NCI-H2227 (cell line): ENCODE measurements at regions not wholly inside any gene's neighbourhood (a gene's known extent, or its start where the extent isn't known, plus 50 kb on each side); places are given as distances from the start of the nearest gene placed in this dataset.
"Not testable (repeated sequence)": the region's sequence is repeated elsewhere in the genome, so short reads cannot be mapped to it uniquely, and the experiment has no call there.

ENCODE experiments used
- DNase-seq: peaks from one replicate; lab custom pipeline; 2025; ENCODE audit not compliant: unreplicated experiment; lab: John Stamatoyannopoulos, UW

DNA sequence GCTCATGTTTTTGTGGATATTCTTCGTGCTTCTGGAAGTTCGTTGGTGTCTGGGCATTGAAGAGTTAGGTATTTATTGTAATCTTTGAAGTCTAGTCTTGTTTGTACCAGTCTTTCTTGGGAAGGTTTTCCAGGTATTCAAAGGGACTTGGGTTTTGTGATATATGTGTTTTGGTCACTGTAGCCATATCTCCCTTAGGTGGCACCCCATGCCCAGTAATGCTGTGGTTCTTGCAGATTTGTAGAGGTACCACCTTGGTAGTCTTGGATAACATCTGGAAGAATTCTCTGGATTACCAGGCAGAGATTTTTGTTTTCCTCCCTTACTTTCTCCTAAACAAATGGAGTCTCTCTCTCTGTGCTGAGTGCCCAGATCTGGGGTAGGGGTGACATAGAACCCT is 184.1 kb downstream of the TEX13C start:
- no peak for DNase-seq

DNA sequence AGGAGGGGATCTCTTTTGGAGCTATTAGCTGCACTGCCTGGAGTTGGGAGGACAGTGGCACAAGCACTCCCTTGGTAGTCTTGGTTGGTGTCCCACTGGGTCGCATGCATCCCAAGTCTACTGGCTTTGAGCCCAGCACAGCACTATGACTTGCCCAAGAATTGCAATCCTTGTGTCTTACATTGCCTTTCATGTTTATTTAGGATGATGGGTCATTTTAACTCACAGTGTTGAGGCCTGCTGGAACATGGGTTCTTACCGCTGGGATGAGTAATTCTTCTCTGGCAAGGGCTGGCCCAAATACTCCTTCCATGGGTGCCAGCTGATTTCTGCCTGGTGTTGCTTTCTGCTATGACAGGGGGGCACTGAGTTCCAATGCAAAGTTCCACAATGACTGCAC is 185.5 kb downstream of the TEX13C start:
- DNase-seq: no peak

DNA sequence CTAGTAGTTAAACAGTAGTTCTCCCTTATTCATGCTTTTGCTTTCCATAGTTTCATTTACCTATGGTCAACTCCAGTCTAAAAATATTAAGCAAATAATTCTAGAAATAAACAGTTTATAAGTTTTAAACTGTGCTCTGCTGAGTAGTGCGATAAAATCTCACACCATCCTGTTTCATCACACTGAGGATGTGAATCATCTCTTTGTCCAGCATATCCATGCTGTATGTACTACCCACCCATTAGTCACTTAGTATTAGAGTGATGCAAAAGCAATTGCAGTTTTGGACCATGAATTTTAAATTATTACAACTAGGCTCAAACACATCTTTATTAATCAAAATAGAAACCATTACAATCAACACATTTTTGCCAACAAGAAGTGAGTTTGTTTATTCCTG is 187.4 kb downstream of the TEX13C start:
- no peak for DNase-seq

- DNase-seq: no peak
Observed at GRCh38 chrX:125520029-125520428, 200.4 kb downstream of the TEX13C start.

DNA sequence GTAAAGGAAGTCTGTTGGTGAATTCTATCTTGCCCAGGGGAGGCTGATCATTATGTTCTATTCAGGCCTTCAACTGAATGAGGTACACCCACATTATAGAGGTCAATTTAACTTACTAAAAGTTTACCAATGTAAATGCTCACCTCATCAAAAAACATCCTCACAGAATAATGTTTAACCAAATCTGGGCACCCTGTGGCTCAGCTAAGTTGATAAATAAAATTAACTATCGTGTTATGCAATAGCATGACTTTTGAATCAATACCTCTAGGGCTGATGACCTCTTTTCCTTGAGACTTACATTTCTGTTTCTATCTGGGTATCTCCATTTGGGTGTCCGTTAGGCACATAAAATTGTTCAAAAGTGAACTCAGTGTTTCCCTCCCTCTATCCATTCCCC is 203.1 kb downstream of the TEX13C start:
- no peak for DNase-seq

DNA sequence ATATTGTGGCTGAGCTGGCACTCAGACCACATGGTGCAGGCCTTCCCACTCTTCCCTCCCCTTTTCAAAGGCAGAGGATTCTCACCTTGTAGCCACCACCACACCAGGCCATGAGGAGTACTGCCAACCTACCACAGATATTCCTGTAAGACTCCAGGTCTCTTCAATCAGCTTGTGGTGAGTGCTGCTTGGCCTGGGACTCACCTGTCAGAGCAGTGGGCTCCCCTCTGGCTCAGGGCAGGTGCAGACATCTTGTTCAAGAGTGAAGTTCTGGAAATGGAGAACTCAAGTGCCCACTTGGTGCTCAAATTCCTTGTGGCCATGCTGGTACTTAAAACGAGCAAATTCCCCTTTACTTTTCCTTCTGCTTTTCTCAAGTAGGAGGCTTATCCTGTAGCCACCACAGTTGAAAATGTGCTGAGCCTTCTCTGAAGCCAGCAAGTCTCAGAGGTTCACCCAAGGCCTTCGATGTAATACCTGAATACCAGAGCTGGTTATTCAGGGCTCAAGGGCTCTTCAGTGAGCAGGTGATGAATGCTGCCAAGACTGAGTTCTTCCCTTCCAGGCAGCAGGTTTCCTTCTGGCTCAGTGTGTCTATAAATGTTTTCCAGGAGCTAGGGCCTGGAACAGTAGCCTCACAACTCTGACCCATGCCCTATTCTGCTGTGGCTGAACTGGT is 212.9 kb downstream of the TEX13C start:
- DNase-seq: no peak

DNA sequence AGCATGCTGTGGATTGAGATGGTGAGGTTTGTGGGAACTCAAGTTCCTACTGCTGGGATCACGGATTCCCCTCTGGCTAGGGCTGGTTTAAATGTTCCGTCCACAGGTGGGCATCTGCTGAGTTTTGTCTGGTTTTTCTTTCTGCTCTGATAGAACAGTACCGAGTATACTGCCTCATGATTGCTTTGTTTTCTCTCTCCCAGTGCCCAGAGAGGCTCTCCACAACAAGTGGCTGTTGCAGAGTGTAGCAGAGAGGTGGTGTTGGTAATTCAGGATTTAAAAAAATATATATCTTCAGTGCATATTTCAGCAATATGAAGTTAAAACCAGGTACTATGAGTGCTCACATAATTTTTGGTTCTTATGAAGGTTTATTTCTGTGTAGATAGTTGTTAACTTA is 213.7 kb downstream of the TEX13C start:
- DNase-seq: no peak

DNA sequence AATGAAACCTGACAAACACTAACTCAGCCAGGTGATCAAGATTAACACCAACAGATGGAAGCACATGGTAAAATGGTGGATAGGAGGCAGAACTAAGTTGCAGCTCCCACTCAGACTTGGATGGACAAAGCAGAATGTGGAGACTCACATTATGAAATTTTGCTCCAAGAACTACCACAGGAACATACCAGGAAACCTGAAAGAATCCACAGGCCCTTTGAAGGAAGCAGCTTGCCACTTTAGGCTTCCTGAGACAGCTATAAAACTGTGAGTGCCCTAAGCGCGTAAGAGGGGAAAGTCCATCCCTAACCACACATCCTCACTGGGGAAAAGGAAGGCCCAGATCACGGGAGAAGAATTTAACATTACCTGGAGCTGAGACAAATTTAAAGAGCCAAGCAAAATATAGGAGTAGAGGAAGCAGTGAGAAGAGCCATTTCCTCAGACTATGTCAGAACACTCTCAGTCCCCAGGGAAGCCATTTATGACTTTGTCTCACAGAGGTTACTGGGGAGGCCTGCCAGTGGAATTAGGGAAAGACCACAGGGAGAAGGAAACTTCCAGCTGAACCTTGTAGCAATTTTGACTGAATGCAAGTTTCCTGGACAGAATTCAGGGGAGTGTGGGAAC is 224.5 kb downstream of the TEX13C start:
- DNase-seq: no peak

GRCh38 chrX:125544856-125545255 is 225.2 kb downstream of the TEX13C start:
- no peak for DNase-seq

- no peak for DNase-seq
Observed at GRCh38 chrX:125577479-125577878, 257.8 kb downstream of the TEX13C start.

DNA sequence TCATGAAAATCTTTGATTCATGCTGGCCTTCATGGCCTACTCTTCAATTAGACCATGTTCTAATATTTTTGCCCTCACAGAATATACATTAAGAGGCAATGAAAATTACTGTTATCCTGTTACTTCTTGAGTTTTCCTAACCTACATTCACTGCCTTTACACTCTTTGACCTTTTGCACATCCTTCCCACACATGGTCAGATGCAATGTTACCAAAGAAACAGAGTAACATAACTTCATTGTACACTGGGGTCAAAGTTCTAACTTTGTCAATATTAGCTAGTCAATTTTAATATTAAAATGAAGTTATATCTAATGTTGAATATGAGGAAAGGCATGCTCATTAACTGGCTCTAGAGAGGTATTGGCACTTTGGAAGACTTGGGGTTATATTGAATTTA is 284.8 kb downstream of the TEX13C start:
- no peak for DNase-seq

- DNase-seq: no peak
Observed at GRCh38 chrX:125605145-125605544, 285.5 kb downstream of the TEX13C start.

DNA sequence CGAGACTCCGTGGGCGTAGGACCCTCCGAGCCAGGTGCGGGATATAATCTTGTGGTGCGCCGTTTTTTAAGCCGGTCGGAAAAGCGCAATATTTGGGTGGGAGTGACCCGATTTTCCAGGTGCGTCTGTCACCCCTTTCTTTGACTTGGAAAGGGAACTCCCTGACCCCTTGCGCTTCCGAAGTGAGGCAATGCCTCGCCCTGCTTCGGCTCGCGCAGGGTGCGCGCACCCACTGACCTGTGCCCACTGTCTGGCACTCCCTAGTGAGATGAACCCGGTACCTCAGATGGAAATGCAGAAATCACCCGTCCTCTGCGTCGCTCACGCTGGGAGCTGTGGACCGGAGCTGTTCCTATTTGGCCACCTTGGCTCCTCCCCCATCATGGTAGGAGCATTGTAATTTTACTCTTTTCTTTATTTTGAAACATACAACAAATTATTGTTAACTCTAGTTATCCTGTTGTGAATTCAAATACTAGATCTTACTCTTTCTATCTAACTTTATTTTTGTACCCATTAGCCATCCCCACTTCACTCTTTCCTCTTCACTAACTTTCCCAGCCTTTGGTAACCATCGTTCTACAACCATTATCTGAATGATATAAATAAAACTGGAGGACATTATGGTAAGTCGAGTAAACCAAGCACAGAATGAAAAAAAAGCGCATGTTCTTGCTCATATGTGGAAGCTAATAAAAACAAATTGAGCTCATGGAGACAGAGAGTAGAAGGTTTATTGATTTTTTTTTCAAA is 295.1 kb downstream of the TEX13C start:
- DNase-seq: not testable (repeated sequence)

GRCh38 chrX:125620715-125621587 is 301.3 kb downstream of the TEX13C start:
- no peak for DNase-seq

GRCh38 chrX:125621588-125621927 is 301.9 kb downstream of the TEX13C start:
- DNase-seq: no peak

GRCh38 chrX:125622899-125623298 is 303.2 kb downstream of the TEX13C start:
- DNase-seq: no peak

DNA sequence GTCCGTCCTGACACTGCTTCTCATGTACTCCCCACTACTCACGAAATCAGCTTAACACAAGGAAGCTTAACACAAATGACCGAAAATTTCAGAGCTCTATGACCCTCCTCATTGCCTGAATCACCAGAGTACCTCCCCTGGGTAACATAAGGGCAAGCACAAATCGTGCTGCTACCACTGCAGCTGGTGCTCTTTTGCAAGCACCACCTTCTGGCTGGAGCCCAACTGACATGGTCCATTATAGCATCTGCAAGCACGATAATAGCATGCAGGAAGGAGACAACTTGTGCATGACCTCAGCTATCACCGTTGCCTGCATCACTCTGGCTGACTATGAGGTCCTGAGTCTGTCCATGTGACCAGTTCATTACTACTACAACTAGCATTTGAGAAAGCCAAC is 308.0 kb downstream of the TEX13C start:
- no peak for DNase-seq

DNA sequence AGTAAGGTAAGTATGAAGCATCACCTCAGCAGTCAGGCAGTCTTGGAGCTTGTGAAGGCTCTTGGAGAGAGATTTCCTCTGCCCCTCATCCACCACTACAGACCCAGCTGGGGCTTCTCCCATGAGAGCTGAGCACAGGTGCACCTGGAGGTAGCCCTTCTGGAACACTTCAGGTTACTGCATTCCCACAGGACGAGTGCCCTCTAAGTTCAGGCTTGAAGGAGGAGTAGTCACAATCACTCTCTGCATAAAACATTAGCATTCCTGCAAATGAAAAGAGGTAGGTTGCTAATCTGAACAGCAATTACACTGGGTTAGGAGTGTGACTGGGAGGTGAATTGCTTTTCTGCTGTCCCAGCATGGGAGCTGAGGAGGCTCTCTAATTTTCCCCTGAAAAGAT is 308.8 kb downstream of the TEX13C start:
- no peak for DNase-seq

GRCh38 chrX:125641405-125641804 is 321.7 kb downstream of the TEX13C start:
- DNase-seq: no peak

DNA sequence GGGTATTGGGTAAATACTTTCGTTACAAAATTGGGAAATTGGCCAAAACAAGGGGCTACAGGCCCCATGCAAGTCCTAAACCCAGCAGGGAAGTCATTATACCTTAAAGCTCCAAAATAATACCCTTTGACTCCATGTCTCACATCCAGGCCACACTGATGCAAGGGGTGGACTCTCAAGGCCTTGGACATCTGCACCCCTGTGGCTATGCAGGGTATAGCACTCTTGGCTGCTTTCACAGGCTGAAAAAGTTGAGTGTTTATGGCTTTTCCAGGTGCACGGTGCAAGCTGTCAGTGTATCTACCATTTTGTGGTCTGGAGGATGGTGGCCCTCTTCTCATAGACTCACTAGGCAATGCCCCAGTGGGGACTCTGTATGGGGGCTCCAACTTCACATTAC is 326.5 kb downstream of the TEX13C start:
- no peak for DNase-seq

DNA sequence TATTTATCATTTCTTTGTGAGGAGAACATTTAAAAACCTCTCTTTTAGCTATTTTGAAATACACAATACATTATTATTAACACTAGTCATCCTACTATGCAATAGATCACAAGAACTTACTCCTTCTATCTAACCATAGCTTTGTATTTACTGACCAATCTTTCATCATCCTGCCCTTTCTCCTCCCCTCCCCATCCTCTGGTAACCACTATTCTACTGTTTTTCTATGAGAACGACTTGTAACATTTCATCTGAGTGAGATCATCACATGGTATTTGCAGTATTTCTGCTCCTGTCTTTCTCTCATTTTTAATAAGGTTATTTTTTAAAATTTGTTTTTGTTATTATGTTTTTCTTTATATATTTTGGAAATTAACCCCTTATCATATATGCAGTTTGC is 331.8 kb downstream of the TEX13C start:
- DNase-seq: no peak
